Activated B cell treated with CpG ODN at 0.5 μM for 24 hours (primary cell): ENCODE measurements at regions not wholly inside any gene's neighbourhood (a gene's known extent, or its start where the extent isn't known, plus 50 kb on each side); places are given as distances from the start of the nearest gene placed in this dataset.
"Not testable (repeated sequence)": the region's sequence is repeated elsewhere in the genome, so short reads cannot be mapped to it uniquely, and the experiment has no call there.

Experiments
- ATAC-seq: fragments of 200-7000 bp; cut with Tn5 transposase; one replicate; pipeline ENCODE4 v1.10.0; 2021; ENCODE audit warnings: low read depth, mild to moderate bottlenecking, moderate library complexity
- CTCF ChIA-PET: fragments of 350-600 bp; sonication (Branson Sonifier 250); formaldehyde crosslinking; loops from one replicate; lab custom pipeline; 2021; ENCODE audit warnings: antibody characterized with exemption; lab: Charles Lee
- POLR2A ChIA-PET: fragments of 350-600 bp; sonication (Branson Sonifier 250); formaldehyde crosslinking; loops from one replicate; lab custom pipeline; 2021; ENCODE audit warnings: antibody characterized with exemption; lab: Charles Lee
- DNase-seq: peaks from one replicate; pipeline ENCODE4 v3.0.0; 2022
- H3K27ac Mint-ChIP-seq: one replicate; pipeline ENCODE4 v1.8.0; 2020; ENCODE audit warnings: mixed read lengths
- H3K27me3 Mint-ChIP-seq: one replicate; pipeline ENCODE4 v1.8.0; 2021; ENCODE audit warnings: mixed read lengths
- H3K36me3 Mint-ChIP-seq: one replicate; pipeline ENCODE4 v1.8.0; 2021; ENCODE audit warnings: low read depth, mixed read lengths
- H3K4me1 Mint-ChIP-seq: one replicate; pipeline ENCODE4 v1.8.0; 2021; ENCODE audit warnings: mixed read lengths
- H3K4me3 Mint-ChIP-seq: one replicate; pipeline ENCODE4 v1.8.0; 2020; ENCODE audit warnings: mild to moderate bottlenecking, mixed read lengths
- H3K9me3 Mint-ChIP-seq: one replicate; pipeline ENCODE4 v1.8.0; 2020; ENCODE audit warnings: mixed read lengths
- CTCF ChIP-seq: fragments of 200-600 bp; IDR thresholded peaks from one replicate; pipeline ENCODE4 v1.8.0; 2022; ENCODE audit warnings: antibody characterized with exemption, mild to moderate bottlenecking
- intact Hi-C: fragments of 100-400 bp; cut with micrococcal nuclease; formaldehyde crosslinking; loops from one replicate; pipeline ENCODE4 v1.15.1; 2024

GRCh38 chr16:88310796-88311605, 71.8 kb upstream of the ZNF469 start:
- ChIA-PET CTCF (no interaction called here), POLR2A (no interaction called here)
- DNase-seq (no peak), ATAC-seq (no peak)
- H3K36me3 Mint-ChIP-seq, result no peaks in the 10 kb centered on the region
- no peak for TF ChIP-seq CTCF
- no peak overlapping the region for H3K4me3 Mint-ChIP-seq
- H3K4me1 Mint-ChIP-seq, result no peaks in the 10 kb centered on the region
- intact Hi-C loops, result no loop called here
- peaks cover 5% of the 10 kb centered on the region for H3K9me3 Mint-ChIP-seq
- H3K27ac Mint-ChIP-seq, result no peak overlapping the region
- H3K27me3 Mint-ChIP-seq, result peaks cover 3% of the 10 kb centered on the region

GRCh38 chr16:88311860-88312259, 70.9 kb upstream of the ZNF469 start:
- H3K27me3 Mint-ChIP-seq, intact Hi-C loops, H3K4me3 Mint-ChIP-seq, H3K36me3 Mint-ChIP-seq, H3K4me1 Mint-ChIP-seq, H3K9me3 Mint-ChIP-seq, H3K27ac Mint-ChIP-seq, ATAC-seq, CTCF ChIA-PET, POLR2A ChIA-PET, DNase-seq: not testable (repeated sequence)

GRCh38 chr16:88312732-88313131, 70.0 kb upstream of the ZNF469 start:
- H3K36me3 Mint-ChIP-seq, result no peaks in the 10 kb centered on the region
- H3K4me3 Mint-ChIP-seq, result no peak overlapping the region
- TF ChIP-seq CTCF, result no peak
- H3K4me1 Mint-ChIP-seq, result no peaks in the 10 kb centered on the region
- DNase-seq (no peak), ATAC-seq (no peak)
- POLR2A ChIA-PET, result no interaction called here
- peaks cover 5% of the 10 kb centered on the region for H3K9me3 Mint-ChIP-seq
- H3K27me3 Mint-ChIP-seq, result peaks cover 3% of the 10 kb centered on the region
- CTCF ChIA-PET, result no interaction called here
- H3K27ac Mint-ChIP-seq, result no peak overlapping the region
- intact Hi-C loops, result no loop called here

- intact Hi-C loops, result no loop called here
- TF ChIP-seq CTCF, result no peak
- ATAC-seq (no peak), DNase-seq (no peak)
- Mint-ChIP-seq H3K4me1 (no peaks in the 10 kb centered on the region), H3K4me3 (no peak overlapping the region), H3K36me3 (no peaks in the 10 kb centered on the region), H3K27ac (no peak overlapping the region), H3K27me3 (peaks cover 5% of the 10 kb centered on the region), H3K9me3 (peaks cover 5% of the 10 kb centered on the region)
- POLR2A ChIA-PET, result no interaction called here
- CTCF ChIA-PET, result no interaction called here
These were observed 67.7 kb upstream of the ZNF469 start for GRCh38 chr16:88314991-88315542.

GRCh38 chr16:88315543-88316105, 67.1 kb upstream of the ZNF469 start:
- TF ChIP-seq CTCF, result no peak
- intact Hi-C loops, result no loop called here
- Mint-ChIP-seq H3K36me3 (no peaks in the 10 kb centered on the region), H3K4me1 (no peaks in the 10 kb centered on the region), H3K4me3 (no peak overlapping the region), H3K27me3 (peaks cover 5% of the 10 kb centered on the region), H3K27ac (no peak overlapping the region), H3K9me3 (peaks cover 5% of the 10 kb centered on the region)
- POLR2A ChIA-PET, result no interaction called here
- DNase-seq (no peak), ATAC-seq (no peak)
- CTCF ChIA-PET, result no interaction called here
